ENCODE measurements at regions not wholly inside any gene's neighbourhood (a gene's known extent, or its start where the extent isn't known, plus 50 kb on each side); places are given as distances from the start of the nearest gene placed in this dataset.
A peak's percentile ranks its signal among the peaks of the same experiment; 100 is the strongest.
"Not testable (repeated sequence)": the region's sequence is repeated elsewhere in the genome, so short reads cannot be mapped to it uniquely, and the experiment has no call there.

DNA sequence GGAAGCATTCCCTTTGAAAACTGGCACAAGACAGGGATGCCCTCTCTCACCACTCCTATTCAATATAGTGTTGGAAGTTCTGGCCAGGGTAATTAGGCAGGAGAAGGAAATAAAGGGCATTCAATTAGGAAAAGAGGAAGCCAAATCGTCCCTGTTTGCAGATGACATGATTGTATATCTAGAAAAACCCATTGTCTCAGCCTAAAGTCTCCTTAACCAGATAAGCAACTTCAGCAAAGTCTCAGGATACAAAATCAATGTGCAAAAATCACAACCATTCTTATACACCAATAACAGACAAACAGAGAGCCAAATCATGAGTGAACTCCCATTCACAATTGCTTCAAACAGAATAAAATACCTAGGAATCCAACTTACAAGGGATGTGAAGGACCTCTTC, 1521.3 kb upstream of the TPTE start:
- BruUV-seq (replicated peaks); H3K9ac ChIP-seq (ENCODE audit: insufficient read depth in 1 of 2, low read depth in 2 of 2, low read length in 2 of 2); H2AFZ ChIP-seq (ENCODE audit: low read depth, low read length); H3K36me3 ChIP-seq (ENCODE audit: control insufficient read depth, insufficient read depth, low read length); DNase-seq (ENCODE audit: extremely low read depth in 1 of 4, low spot score in 3 of 4); CTCF ChIA-PET (ENCODE audit: low intra/inter-chr PET ratio); ATAC-seq; H3K9me1 ChIP-seq (ENCODE audit: control insufficient read depth, insufficient read depth, low read length); H3K79me2 ChIP-seq (ENCODE audit: control insufficient read depth, insufficient read depth, low read length); intact Hi-C loops (cut with micrococcal nuclease); H3K27me3 ChIP-seq (ENCODE audit: control insufficient read depth in 2 of 2, insufficient read depth in 2 of 2, low read length in 2 of 2); H3K9me3 ChIP-seq (replicated peaks; ENCODE audit: control insufficient read depth, insufficient read depth, low read depth, low read length); H3K27ac ChIP-seq (ENCODE audit: extremely low read depth, low read depth, low read length); POLR2A ChIA-PET; FAIRE-seq; H3K4me1 ChIP-seq (replicated peaks in 1 of 2; ENCODE audit: control insufficient read depth in 2 of 2, insufficient read depth in 2 of 2, low read length in 2 of 2); H4K20me1 ChIP-seq (replicated peaks; ENCODE audit: control insufficient read depth, insufficient read depth, low read length); H3K4me2 ChIP-seq (ENCODE audit: insufficient read depth, low read length); H3K4me3 ChIP-seq: not testable (repeated sequence)
- in situ Hi-C loops (cut with MboI), result loop anchor here (25.0 kb wide), 1 partner anchor 1162 kb away; no protein-coding TSS in a partner anchor
- 0% methylated on average over 1 of the region's 1 CpG for WGBS (ENCODE audit: insufficient coverage, low coverage, missing lambda C conversion rate)

DNA sequence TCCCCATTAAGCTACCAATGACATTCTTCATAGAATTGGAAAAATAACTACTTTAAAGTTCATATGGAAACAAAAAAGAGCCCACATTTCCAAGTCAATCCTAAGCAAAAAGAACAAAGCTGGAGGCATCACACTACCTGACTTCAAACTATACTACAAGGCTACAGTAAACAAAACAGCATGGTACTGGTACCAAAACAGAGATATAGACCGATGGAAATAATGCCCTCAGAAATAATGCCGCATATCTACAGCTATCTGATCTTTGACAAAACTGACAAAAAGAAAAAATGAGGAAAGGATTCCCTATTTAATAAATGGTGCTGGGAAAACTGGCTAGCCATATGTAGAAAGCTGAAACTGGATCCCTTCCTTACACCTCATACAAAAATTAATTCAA, 1520.7 kb upstream of the TPTE start:
- intact Hi-C loops (cut with micrococcal nuclease); H3K27ac ChIP-seq (ENCODE audit: extremely low read depth, low read depth, low read length); H3K4me1 ChIP-seq (replicated peaks in 1 of 2; ENCODE audit: control insufficient read depth in 2 of 2, insufficient read depth in 2 of 2, low read length in 2 of 2); H3K4me3 ChIP-seq; POLR2A ChIA-PET; H3K9ac ChIP-seq (ENCODE audit: insufficient read depth in 1 of 2, low read depth in 2 of 2, low read length in 2 of 2); H3K79me2 ChIP-seq (ENCODE audit: control insufficient read depth, insufficient read depth, low read length); H3K27me3 ChIP-seq (ENCODE audit: control insufficient read depth in 2 of 2, insufficient read depth in 2 of 2, low read length in 2 of 2); BruUV-seq (replicated peaks); H3K36me3 ChIP-seq (ENCODE audit: control insufficient read depth, insufficient read depth, low read length); H3K4me2 ChIP-seq (ENCODE audit: insufficient read depth, low read length); H4K20me1 ChIP-seq (replicated peaks; ENCODE audit: control insufficient read depth, insufficient read depth, low read length); ATAC-seq; H2AFZ ChIP-seq (ENCODE audit: low read depth, low read length); H3K9me1 ChIP-seq (ENCODE audit: control insufficient read depth, insufficient read depth, low read length); CTCF ChIA-PET (ENCODE audit: low intra/inter-chr PET ratio); DNase-seq (ENCODE audit: extremely low read depth in 1 of 4, low spot score in 3 of 4); H3K9me3 ChIP-seq (replicated peaks; ENCODE audit: control insufficient read depth, insufficient read depth, low read depth, low read length); FAIRE-seq: not testable (repeated sequence)
- WGBS (ENCODE audit: insufficient coverage, low coverage, missing lambda C conversion rate), result under 1% methylated on average over 2 of the region's 2 CpGs
- in situ Hi-C loops (cut with MboI), result loop anchor here (25.0 kb wide), 1 partner anchor 1162 kb away; no protein-coding TSS in a partner anchor
- peak; percentile 46 for TF ChIP-seq RBM25 (IDR thresholded peaks at IDR 0.05; ENCODE audit: low read depth, low read length, severe bottlenecking)
